Uterus (tissue), 3 donors: ENCODE measurements at regions not wholly inside any gene's neighbourhood (a gene's known extent, or its start where the extent isn't known, plus 50 kb on each side); places are given as distances from the start of the nearest gene placed in this dataset.

Experiments used
- DNase-seq, 2 donors: peaks; one replicate each; pipeline ENCODE4 v3.0.0-alpha.2; 2019 to 2020
- H3K27ac ChIP-seq, 2 donors: fragments of 200-600 bp; sonication (generic); 1 replicate in 1 of 2; 2 replicates in 1 of 2; pipeline ENCODE4 v1.5.1; 2016 to 2018
- H3K27me3 ChIP-seq, 2 donors: fragments of 200-600 bp; sonication (generic); one replicate each; pipeline ENCODE4 v1.5.1; 2018 to 2019; ENCODE audit warnings: control low read depth in 1 of 2
- H3K36me3 ChIP-seq, 2 donors: fragments of 200-600 bp; sonication (generic); one replicate each; pipeline ENCODE4 v1.5.1; 2019; ENCODE audit warnings: control low read depth in 1 of 2
- H3K4me1 ChIP-seq, 2 donors: fragments of 200-600 bp; sonication (generic); one replicate each; pipeline ENCODE4 v1.5.1; 2018 to 2019; ENCODE audit warnings: control low read depth in 1 of 2
- H3K4me3 ChIP-seq, 2 donors: fragments of 200-600 bp; sonication (generic); 1 replicate in 1 of 2; 2 replicates in 1 of 2; pipeline ENCODE4 v1.5.1; 2018 to 2019; ENCODE audit warnings: mild to moderate bottlenecking in 1 of 2
- H3K9me3 ChIP-seq, 2 donors: fragments of 200-600 bp; sonication (generic); one replicate each; pipeline ENCODE4 v1.5.1; 2019; ENCODE audit warnings: control low read depth in 1 of 2
- POLR2A ChIP-seq, 2 donors: fragments of 450-650 bp; IDR thresholded peaks; one replicate each; pipeline ENCODE4 v1.6.1; 2016; ENCODE audit warnings: antibody characterized with exemption in 2 of 2, mild to moderate bottlenecking in 1 of 2, moderate library complexity in 1 of 2
- intact Hi-C: fragments of 100-400 bp; cut with DNase I; formaldehyde crosslinking; loops from one replicate; pipeline ENCODE4 v1.15.1; 2023; ENCODE audit warnings: low total_unique reads
- TF ChIP-seq, protein P1 (sequence below), 4 experiments: fragments of 200-600 bp in 2 of 4; fragments of 450-650 bp in 2 of 4; sonication (generic) in 2 of 4; IDR thresholded peaks; one replicate each; pipeline ENCODE4 v1.5.1; 2016 to 2019; ENCODE audit warnings: antibody characterized with exemption in 4 of 4, mild to moderate bottlenecking in 2 of 4, moderate library complexity in 1 of 4
- donor health status: DM: yes; HTN: yes; CAD: no.

DNA sequence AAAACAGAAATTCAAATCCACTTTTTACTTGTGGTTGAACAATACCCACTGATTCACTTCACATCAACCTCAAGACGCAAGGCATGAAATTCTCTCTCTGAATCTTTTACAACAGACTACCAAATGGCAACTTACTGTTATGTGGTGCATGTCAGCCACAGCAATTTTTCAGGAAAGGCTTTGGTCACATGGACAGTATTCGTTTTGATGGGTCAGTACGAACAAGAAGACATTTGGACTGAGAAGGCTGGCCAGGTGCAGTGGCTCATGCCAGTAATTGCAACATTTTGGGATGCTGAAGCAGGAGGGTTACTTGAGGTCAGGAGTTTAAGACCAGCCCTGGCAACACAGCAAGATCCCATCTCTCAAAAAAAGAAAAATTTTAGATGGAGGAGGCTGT, 144.0 kb downstream of the SEC23A start:
- no peak for DNase-seq
- H3K36me3 ChIP-seq: no peaks in the 10 kb centered on the region
- intact Hi-C loops: no loop called here

DNA sequence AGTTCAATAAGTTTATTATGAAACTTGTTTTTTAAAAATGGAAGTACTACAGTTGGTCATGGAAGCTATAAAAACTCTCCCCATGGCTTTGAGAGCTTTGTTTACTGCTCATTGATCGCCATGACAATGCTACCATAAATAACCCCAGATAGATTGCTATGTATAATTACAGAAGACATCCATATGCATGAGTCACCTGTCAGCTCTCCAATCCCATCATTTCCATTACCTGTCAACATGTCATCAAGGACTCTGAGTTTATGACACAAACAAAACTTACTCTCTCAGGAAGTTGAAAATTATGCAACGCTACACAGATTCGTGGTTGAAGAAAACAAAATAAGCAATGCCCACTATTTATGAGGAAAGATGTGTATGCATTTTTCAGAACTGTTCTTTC, 144.4 kb downstream of the SEC23A start:
- no peaks in the 10 kb centered on the region for H3K9me3 ChIP-seq
- H3K36me3 ChIP-seq: no peaks in the 10 kb centered on the region
- H3K27ac ChIP-seq: no peak overlapping the region
- H3K4me1 ChIP-seq: no peaks in the 10 kb centered on the region
- intact Hi-C loops: no loop called here
- no peak overlapping the region for H3K4me3 ChIP-seq
- no peaks in the 10 kb centered on the region for H3K27me3 ChIP-seq
- DNase-seq: no peak
- no peak for TF ChIP-seq POLR2A (IDR thresholded peaks at IDR 0.05)
- TF ChIP-seq, protein P1, sequence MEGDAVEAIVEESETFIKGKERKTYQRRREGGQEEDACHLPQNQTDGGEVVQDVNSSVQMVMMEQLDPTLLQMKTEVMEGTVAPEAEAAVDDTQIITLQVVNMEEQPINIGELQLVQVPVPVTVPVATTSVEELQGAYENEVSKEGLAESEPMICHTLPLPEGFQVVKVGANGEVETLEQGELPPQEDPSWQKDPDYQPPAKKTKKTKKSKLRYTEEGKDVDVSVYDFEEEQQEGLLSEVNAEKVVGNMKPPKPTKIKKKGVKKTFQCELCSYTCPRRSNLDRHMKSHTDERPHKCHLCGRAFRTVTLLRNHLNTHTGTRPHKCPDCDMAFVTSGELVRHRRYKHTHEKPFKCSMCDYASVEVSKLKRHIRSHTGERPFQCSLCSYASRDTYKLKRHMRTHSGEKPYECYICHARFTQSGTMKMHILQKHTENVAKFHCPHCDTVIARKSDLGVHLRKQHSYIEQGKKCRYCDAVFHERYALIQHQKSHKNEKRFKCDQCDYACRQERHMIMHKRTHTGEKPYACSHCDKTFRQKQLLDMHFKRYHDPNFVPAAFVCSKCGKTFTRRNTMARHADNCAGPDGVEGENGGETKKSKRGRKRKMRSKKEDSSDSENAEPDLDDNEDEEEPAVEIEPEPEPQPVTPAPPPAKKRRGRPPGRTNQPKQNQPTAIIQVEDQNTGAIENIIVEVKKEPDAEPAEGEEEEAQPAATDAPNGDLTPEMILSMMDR (IDR thresholded peaks at IDR 0.05): no peak

More for the DNA sequence above, 144.0 kb downstream of the SEC23A start:
- no peaks in the 10 kb centered on the region for H3K4me1 ChIP-seq
- H3K4me3 ChIP-seq: no peak overlapping the region
- no peaks in the 10 kb centered on the region for H3K27me3 ChIP-seq
- H3K27ac ChIP-seq: no peak overlapping the region
- TF ChIP-seq, protein P1 (IDR thresholded peaks at IDR 0.05): no peak
- TF ChIP-seq POLR2A (IDR thresholded peaks at IDR 0.05): no peak
- H3K9me3 ChIP-seq: no peaks in the 10 kb centered on the region

- Histone ChIP-seq H3K4me3 (no peak overlapping the region), H3K4me1 (no peaks in the 10 kb centered on the region), H3K9me3 (no peaks in the 10 kb centered on the region), H3K27me3 (no peaks in the 10 kb centered on the region), H3K36me3 (no peaks in the 10 kb centered on the region), H3K27ac (no peak overlapping the region)
- DNase-seq: no peak
- TF ChIP-seq, protein P1 (IDR thresholded peaks at IDR 0.05): no peak
- TF ChIP-seq POLR2A (IDR thresholded peaks at IDR 0.05): no peak
- intact Hi-C loops: no loop called here
Observed at GRCh38 chr14:38951451-38951850, 151.6 kb downstream of the SEC23A start.

DNA sequence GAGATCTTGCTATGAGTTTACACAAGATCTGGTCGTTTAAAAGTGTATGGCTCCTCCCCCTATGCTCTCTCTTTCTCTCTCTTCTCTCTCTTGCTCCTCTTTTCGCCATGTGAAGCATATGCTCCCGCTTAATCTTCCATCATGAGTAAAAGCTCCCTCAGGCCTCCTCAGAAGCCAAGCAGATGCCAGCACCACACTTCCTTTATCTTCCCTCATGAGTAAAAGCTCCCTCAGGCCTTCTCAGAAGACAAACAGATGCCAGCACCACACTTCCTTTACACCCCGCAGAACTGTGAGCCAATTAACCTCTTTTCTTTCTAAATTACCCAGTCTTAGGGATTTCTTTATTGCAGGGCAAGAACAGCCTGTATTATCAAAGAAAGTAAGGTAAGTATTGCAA, 152.4 kb downstream of the SEC23A start:
- no peaks in the 10 kb centered on the region for H3K36me3 ChIP-seq
- H3K27me3 ChIP-seq: no peaks in the 10 kb centered on the region
- TF ChIP-seq, protein P1 (IDR thresholded peaks at IDR 0.05): no peak
- TF ChIP-seq POLR2A (IDR thresholded peaks at IDR 0.05): no peak
- DNase-seq: no peak
- H3K9me3 ChIP-seq: no peaks in the 10 kb centered on the region
- no peak overlapping the region for H3K4me3 ChIP-seq
- H3K4me1 ChIP-seq: no peaks in the 10 kb centered on the region
- intact Hi-C loops: no loop called here
- no peak overlapping the region for H3K27ac ChIP-seq

GRCh38 chr14:38948576-38948975, 154.5 kb downstream of the SEC23A start:
- Histone ChIP-seq H3K4me1 (no peaks in the 10 kb centered on the region), H3K9me3 (no peaks in the 10 kb centered on the region), H3K4me3 (no peak overlapping the region), H3K27me3 (no peaks in the 10 kb centered on the region), H3K27ac (no peak overlapping the region), H3K36me3 (no peaks in the 10 kb centered on the region)
- TF ChIP-seq, protein P1 (IDR thresholded peaks at IDR 0.05): no peak
- TF ChIP-seq POLR2A (IDR thresholded peaks at IDR 0.05): no peak
- intact Hi-C loops: no loop called here
- DNase-seq: no peak
